Spleen (tissue), 11 donors: ENCODE measurements at regions not wholly inside any gene's neighbourhood (a gene's known extent, or its start where the extent isn't known, plus 50 kb on each side); places are given as distances from the start of the nearest gene placed in this dataset.

Experiments
- DNase-seq: peaks from one replicate; pipeline ENCODE4 v3.0.0-alpha.2; 2020
- H3K27ac ChIP-seq, 8 donors: fragments of 200-600 bp; sonication (generic) in 7 of 8; 1 replicate in 4 of 8; 2 replicates in 4 of 8; pipeline versions ENCODE4 v1.5.0 to v1.8.0; 2016 to 2021; ENCODE audit warnings: inconsistent platforms in 4 of 8, mild to moderate bottlenecking in 4 of 8, moderate library complexity in 1 of 8
- H3K27me3 ChIP-seq, 7 donors: fragments of 200-600 bp; sonication (generic) in 6 of 7; replicated peaks in 1 of 7; 1 replicate in 4 of 7; 2 replicates in 3 of 7; pipeline versions ENCODE4 v1.5.0 to v1.8.0; 2016 to 2021; ENCODE audit warnings: inconsistent platforms in 3 of 7, mild to moderate bottlenecking in 1 of 7
- H3K36me3 ChIP-seq, 6 donors: fragments of 200-600 bp; sonication (generic) in 5 of 6; 1 replicate in 4 of 6; 2 replicates in 2 of 6; pipeline versions ENCODE4 v1.5.0 to v1.8.0; 2016 to 2021; ENCODE audit warnings: inconsistent platforms in 2 of 6
- H3K4me1 ChIP-seq, 6 donors: fragments of 200-600 bp; sonication (generic) in 5 of 6; 1 replicate in 3 of 6; 2 replicates in 3 of 6; pipeline versions ENCODE4 v1.5.0 to v1.8.0; 2016 to 2021; ENCODE audit warnings: inconsistent platforms in 3 of 6
- H3K4me3 ChIP-seq, 8 donors: fragments of 200-600 bp; sonication (generic) in 7 of 8; 1 replicate in 4 of 8; 2 replicates in 4 of 8; pipeline versions ENCODE4 v1.5.0 to v1.8.0; 2016 to 2021; ENCODE audit warnings: inconsistent platforms in 4 of 8, mild to moderate bottlenecking in 4 of 8, moderate library complexity in 2 of 8
- H3K9me3 ChIP-seq, 8 donors: fragments of 200-600 bp; sonication (generic) in 7 of 8; 1 replicate in 4 of 8; 2 replicates in 4 of 8; pipeline versions ENCODE4 v1.5.0 to v1.8.0; 2016 to 2021; ENCODE audit warnings: inconsistent platforms in 4 of 8
- CTCF ChIP-seq, 11 experiments: fragments of 200-600 bp in 7 of 11; fragments of 450-650 bp in 4 of 11; sonication (generic) in 4 of 11; IDR thresholded peaks in 8 of 11; conservative IDR thresholded peaks in 3 of 11; 1 replicate in 7 of 11; 2 replicates in 4 of 11; pipeline versions ENCODE4 v1.4.0 to v1.8.0; 2016 to 2021; ENCODE audit warnings: antibody characterized with exemption in 11 of 11, inconsistent platforms in 4 of 11, mild to moderate bottlenecking in 1 of 11
- POLR2A ChIP-seq, 3 donors: fragments of 450-650 bp; IDR thresholded peaks; one replicate each; pipeline ENCODE4 v1.5.1; 2017; ENCODE audit warnings: antibody characterized with exemption in 3 of 3, mild to moderate bottlenecking in 1 of 3
- POLR2AphosphoS5 ChIP-seq, 3 donors: sonication (generic); formaldehyde crosslinking; IDR thresholded peaks; one replicate each; pipeline ENCODE4 v1.5.1; 2017; ENCODE audit warnings: antibody characterized with exemption in 3 of 3
- WGBS, 5 donors: extraction: QIAGEN DNeasy Blood & Tissue Kit in 3 of 5; methylation state at CpG; one replicate each; pipeline versions ENCODE4 v1.1.5 to v1.1.7; 2013 to 2018; 5-methylcytosine and 5-hydroxymethylcytosine counted together
- intact Hi-C: fragments of 100-400 bp; cut with DNase I; formaldehyde crosslinking; loops from one replicate; pipeline ENCODE4 v1.15.0; 2023; ENCODE audit warnings: low total_unique reads
- donor health status: healthy with polysubstance abuse.
- donor health status: DM: no; HTN: no; CAD: no; lungs with moderate emphysema.
- donor health status: DM: no; HTN: no; CAD: no.
- donor health status: Bipolar disorder and iron deficiency.
- donor health status: healthy.
- donor health status: DM: no; HTN: no; CAD: no.
- donor health status: DM: yes; HTN: yes; CAD: no.

- peaks cover 0 to 5% (median 0%) of the 10 kb centered on the region in 6 donors for H3K4me1 ChIP-seq
- no peaks in the 10 kb centered on the region for H3K36me3 ChIP-seq
- H3K27me3 ChIP-seq, result no peaks in the 10 kb centered on the region
- no peak overlapping the region for H3K27ac ChIP-seq
- TF ChIP-seq POLR2AphosphoS5 (IDR thresholded peaks at IDR 0.05) (no peak), CTCF (IDR thresholded peaks at IDR 0.05 in 8 of 11, conservative IDR thresholded peaks at IDR 0.05 in 3 of 11) (no peak), POLR2A (IDR thresholded peaks at IDR 0.05) (no peak)
- DNase-seq, result peak; percentile 54
- intact Hi-C loops, result no loop called here
- H3K4me3 ChIP-seq, result no peak overlapping the region
- H3K9me3 ChIP-seq, result no peaks in the 10 kb centered on the region
- WGBS, 5 donors, result 90 to 95% (median 93%) methylated on average over 23 of the region's 23 CpGs
Observed at GRCh38 chr10:3331690-3332230, 159.2 kb upstream of the PITRM1 start.

GRCh38 chr10:3331187-3331586 is 158.6 kb upstream of the PITRM1 start:
- H3K4me1 ChIP-seq, result peaks cover 0 to 5% (median 0%) of the 10 kb centered on the region in 6 donors
- peak; percentile 37 for DNase-seq
- H3K27ac ChIP-seq, result no peak overlapping the region
- TF ChIP-seq CTCF (IDR thresholded peaks at IDR 0.05 in 8 of 11, conservative IDR thresholded peaks at IDR 0.05 in 3 of 11) (no peak), POLR2AphosphoS5 (IDR thresholded peaks at IDR 0.05) (no peak), POLR2A (IDR thresholded peaks at IDR 0.05) (no peak)
- H3K9me3 ChIP-seq, result no peaks in the 10 kb centered on the region
- no peak overlapping the region for H3K4me3 ChIP-seq
- H3K27me3 ChIP-seq, result no peaks in the 10 kb centered on the region
- H3K36me3 ChIP-seq, result no peaks in the 10 kb centered on the region
- intact Hi-C loops, result no loop called here
- WGBS, 5 donors, result 93 to 95% (median 95%) methylated on average over 17 of the region's 17 CpGs

GRCh38 chr10:3330663-3331062 is 158.1 kb upstream of the PITRM1 start:
- Histone ChIP-seq H3K27me3 (no peaks in the 10 kb centered on the region), H3K36me3 (no peaks in the 10 kb centered on the region), H3K27ac (no peak overlapping the region), H3K9me3 (no peaks in the 10 kb centered on the region), H3K4me1 (peaks cover 0 to 6% (median 0%) of the 10 kb centered on the region in 6 donors), H3K4me3 (no peak overlapping the region)
- intact Hi-C loops, result no loop called here
- TF ChIP-seq POLR2A (IDR thresholded peaks at IDR 0.05) (no peak), POLR2AphosphoS5 (IDR thresholded peaks at IDR 0.05) (no peak)
- WGBS, 5 donors, result 45 to 88% (median 66%) methylated on average over 8 of the region's 8 CpGs
- DNase-seq, result peak; percentile 63

- Histone ChIP-seq H3K4me3 (no peak overlapping the region), H3K9me3 (no peaks in the 10 kb centered on the region), H3K27me3 (no peaks in the 10 kb centered on the region), H3K27ac (no peak overlapping the region), H3K4me1 (peaks cover 0 to 8% (median 0%) of the 10 kb centered on the region in 6 donors), H3K36me3 (no peaks in the 10 kb centered on the region)
- WGBS, 5 donors, result 77 to 86% (median 83%) methylated on average over 7 of the region's 7 CpGs
- intact Hi-C loops, result no loop called here
- no peak for TF ChIP-seq POLR2A (IDR thresholded peaks at IDR 0.05)
- TF ChIP-seq CTCF (IDR thresholded peaks at IDR 0.05 in 8 of 11, conservative IDR thresholded peaks at IDR 0.05 in 3 of 11), result no peak
- TF ChIP-seq POLR2AphosphoS5 (IDR thresholded peaks at IDR 0.05), result no peak
- no peak for DNase-seq
Observed at GRCh38 chr10:3325954-3326750, 153.6 kb upstream of the PITRM1 start.
